COLO829 (cell line): ENCODE measurements at regions not wholly inside any gene's neighbourhood (a gene's known extent, or its start where the extent isn't known, plus 50 kb on each side); places are given as distances from the start of the nearest gene placed in this dataset.

Experiments
- DNase-seq: peaks from one replicate; pipeline ENCODE4 v3.0.0; 2012; ENCODE audit warnings: low spot score

DNA sequence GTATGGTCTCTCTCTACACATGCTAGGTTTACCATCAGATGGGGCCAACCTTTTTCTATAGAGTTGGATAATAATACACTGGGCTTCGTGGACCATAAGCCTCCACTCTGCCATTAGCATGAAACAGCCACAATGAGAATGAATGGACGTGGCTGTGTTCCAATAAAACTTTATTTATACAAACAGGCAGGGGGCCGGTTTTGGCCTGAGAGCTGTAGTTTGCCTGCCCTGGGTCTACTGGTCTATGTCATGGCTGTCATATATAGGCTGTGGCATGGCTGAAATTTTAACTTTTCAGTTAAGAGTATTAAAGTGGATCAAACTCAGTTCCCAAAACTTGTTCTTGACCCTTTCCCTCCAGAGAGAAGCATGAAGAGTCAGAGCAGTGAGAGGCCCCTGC, 120.3 kb upstream of the MYL2 start:
- DNase-seq: no peak

DNA sequence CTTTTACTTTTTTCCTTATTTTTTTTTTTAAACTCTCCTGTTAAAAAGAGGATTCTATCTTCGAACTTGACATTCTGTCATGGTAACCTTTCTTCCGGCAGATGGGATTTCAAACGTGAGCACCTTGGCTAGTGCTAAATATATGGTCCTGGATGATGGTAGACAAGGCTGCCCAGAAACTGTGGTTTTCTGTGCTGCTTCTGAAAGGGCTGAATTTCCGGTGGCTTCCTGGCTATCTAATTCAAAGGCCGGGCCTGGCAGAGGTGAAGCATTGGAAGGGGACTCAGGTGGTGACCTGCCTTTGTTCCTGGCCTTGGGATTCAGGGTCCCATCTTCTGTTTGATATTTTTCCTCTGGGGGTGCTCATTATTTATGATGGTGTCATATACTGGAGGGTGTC, 118.6 kb upstream of the MYL2 start:
- DNase-seq: no peak

DNA sequence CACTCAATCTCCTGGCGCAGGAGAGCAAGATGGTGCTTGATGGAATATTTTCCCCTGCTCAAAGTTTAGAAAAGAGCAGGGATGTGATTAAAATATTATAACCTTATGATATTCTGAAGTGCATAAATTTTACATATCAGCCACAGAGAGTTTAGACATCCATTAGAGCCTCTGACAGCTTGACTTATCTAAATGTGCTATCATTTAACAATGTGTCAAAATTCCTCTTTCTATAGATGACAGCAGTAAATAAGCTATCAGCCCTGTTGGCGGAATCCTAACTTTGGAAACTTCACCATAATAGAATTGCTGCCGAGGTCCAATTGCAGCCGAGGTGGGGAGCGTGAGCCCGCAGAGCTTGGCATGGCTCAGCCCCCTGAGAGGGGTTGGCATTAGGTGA, 117.7 kb upstream of the MYL2 start:
- DNase-seq: no peak

DNA sequence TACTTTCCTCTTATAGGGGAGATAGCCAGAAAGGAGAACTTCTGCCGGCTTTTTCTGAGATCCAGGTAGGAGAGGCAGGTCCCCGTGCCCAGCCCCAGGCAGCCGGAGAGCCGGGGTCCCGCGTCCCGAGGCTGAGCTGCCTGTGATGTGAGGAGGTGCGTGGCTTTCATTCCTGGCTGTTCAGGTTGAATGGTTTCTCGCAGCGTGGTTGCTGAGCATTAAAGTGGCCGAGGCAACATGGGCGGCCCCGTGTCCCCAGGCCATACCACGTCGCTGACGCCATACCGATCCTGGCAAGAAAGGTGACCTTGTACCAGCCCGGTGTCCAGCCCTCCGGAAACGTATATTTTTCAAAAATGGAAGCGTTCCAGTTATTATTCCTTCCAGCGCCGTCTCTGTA, 116.7 kb upstream of the MYL2 start:
- no peak for DNase-seq

DNA sequence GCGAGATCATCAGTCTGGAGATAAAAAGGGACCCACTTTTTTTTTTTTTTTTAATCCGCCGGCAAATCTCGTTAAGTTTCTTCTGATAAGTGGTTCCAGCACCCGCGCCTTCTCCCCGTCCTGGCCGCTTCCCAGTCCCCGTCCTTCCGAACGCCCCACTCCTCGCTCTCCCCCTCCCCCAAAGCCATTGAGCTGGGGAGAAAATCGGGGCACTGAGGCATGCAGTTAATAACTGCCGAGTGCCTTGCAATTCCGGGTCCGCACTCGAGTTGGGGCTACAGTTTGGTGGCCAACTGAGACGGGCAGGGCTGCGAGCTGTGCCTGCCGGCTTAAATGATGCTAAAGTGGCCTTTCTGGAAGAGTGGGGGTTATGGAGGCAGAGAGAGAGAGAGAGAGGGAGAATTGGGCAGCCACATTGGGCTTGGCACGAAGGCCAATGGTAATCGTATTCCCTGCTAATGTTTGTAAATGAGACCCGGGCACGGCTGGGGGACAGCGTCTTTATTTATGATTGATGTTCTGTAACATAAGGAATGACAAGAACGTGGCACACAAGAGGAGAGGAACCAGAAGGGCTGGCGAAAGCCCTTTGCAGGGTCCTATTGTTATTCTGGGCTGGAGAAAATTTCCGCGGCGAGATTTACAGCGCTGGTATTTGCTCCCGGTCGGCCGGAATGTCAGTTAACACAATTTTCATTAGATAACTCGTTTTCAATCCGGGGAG, 115.4 kb upstream of the MYL2 start:
- no peak for DNase-seq

DNA sequence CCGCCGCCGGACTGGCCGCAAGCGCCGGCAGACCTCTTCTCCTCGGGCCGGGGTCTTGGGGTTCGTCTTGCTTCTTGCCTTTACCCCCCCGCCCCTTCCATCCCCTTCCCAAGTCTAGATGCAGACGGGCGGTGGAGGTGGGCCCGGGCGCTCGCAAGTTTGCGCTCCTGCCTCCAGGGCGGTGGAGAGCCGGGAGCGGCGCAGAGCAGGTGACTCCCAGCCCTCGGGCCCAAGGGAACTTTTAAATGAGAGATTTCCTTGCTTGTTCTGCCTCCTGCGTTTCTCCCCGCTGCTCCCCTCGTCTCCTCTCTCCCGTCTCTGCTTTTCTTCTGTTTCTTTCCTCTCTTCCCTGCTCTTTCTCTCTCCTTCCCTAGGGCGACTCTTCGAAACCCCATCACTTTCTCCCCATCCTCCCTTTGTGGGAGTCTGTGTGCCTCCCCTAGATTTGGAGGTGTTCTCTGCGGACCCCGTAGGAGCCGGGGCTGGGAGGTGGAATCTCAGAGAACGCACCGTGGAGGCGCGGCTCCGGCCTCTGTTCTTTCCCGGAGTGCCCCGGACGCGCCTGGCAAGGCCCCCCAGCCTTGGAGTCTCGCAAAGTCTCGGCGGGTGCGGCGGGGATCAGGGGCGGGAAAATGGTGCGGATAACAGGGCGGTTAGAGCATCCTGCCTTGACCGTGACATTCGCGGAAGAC, 114.7 kb upstream of the MYL2 start:
- DNase-seq: no peak

DNA sequence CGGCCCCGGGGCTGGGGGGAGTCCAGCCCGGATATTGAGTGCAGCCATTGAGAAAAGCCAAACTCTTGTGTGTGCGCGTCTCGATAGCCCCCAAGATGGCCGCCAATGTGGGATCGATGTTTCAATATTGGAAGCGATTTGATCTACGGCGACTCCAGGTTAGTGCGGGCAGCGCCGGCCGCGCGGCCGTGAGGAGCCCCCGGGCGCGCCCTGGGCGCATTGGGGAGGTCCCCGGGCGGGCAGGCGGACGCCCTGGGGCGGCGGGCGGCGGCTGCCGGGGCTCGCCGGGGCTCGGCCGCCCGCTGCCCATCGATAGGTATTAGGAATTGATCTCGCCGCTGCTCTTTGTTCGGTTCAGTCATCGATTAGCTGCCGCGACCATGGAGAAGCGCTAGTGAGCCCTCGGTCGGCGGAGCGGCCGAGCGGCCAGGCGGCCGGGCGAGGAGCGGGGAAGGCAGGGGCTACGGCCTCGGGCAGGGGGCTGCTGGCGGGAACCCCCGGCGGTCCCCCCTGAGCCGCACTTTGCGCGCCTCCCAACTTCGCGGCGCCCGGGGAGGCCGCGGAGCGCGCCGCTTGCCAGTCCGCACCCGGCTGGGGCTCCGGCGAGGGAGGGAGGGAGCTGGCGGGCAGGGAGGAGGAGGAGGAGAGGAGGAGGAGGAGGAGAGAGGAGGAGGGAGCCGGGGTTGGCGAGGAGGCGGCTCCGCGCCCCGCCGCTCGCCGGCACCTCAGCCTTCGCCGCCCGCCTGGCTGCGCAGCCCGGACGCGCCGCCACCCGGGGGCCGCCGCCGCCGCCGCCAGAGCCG, 113.9 kb upstream of the MYL2 start, which contains the start of gene CUX2:
CUX2 (plus strand) TSS at position 83 of the 803 bp plus-strand sequence.
- no peak for DNase-seq

DNA sequence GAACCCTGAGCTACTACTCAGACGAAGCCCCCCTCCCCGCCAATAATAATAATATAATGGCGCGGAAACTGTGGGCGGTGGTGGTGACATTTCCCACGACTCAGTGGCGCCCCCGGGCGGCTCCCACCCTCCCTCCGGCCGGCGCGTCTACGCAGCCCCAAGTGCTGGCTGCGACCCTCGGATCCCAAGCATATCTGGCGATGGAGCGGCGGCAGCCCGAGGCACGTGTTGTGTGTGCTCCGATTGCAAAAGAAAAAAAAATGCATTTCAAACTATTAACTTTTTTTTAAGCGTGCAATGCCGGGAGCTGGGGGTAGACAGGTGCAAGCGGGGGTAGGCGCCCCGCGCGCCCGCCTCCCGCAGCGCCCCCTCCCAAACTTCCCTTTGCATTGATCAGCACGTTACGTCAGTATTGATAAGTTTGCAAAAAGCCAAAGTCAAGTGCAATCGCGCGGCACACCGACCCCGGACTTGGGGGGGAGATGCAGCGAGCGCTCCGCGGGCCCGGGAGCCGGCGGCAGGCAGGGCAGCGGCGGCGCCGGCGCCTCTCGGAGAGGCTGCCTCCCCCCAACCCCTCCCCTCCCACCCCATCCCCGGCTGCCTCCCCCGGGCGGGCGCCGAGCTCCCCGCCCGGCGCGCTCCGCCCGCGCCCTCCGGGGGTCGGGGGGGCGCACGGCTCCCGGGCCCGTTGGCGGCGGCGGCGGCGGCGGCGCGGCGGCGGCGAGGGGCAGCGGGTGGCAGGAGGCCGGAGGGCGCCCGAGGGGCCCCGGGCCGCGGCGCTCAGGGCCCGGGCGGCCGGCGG, 113.1 kb upstream of the MYL2 start:
- no peak for DNase-seq

DNA sequence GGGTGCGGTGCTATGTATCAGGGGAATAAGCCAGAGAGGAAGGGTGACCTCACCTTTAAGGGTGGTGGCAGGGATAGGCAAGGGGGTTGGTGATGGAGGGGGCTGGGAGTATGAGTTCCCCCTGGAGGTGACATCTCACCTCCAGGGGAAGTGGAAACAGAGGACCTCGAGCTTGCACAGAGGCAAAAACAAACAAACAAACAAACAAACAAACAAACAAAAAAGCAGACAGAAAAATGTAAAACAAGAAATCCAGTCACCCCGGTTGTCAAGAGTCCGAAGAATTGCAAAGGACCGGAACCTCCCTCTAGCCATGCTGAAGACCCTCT, 112.2 kb upstream of the MYL2 start:
- no peak for DNase-seq

DNA sequence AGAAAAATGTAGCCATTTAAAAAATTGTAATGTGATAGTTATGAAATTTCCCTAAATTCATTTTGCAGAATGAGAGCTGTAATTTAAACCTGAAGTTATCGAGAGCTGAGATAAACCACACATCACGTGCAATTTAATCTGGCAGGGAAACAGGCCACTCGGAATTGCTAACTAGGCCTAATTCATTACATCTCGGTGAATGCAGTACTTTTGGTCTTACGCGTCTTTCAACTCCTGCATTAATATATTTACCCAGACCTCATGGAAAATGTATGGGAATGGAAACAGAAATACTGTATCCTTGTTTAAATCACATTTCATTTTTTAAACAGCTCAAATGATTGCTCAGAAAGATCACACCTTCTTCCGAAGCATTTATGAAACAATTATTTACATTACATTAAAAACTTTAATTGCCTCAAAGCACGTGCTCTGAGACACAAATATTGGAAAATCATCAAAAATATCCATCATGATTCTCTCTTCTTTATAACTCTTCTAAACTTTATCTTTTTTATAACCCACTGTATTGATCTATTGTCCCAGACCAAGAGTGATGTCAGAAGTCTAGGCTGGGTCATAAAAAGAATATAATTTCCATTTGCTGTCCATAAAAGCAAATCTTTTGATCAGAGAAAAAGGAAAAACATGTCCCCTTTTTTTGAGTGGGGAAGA, 111.7 kb upstream of the MYL2 start:
- no peak for DNase-seq

DNA sequence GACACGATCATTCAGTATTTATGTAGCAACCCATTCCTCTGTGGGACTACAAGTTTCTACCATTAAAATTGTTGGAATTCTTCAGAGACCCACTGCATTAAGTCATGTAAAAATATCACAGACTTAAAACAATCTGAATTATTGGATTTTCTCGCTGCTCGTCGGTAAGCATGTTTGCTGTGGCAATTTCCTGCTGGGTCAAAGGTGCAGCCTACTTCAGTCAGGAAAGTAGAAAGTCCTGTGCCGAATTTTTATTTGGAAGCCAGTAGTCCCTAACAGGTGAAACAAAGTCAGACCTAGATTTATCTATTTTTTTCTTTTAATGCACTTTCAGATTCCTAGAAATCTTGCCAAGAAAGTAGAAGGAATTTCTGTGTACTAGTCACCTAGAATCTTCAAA, 110.4 kb upstream of the MYL2 start:
- DNase-seq: no peak

DNA sequence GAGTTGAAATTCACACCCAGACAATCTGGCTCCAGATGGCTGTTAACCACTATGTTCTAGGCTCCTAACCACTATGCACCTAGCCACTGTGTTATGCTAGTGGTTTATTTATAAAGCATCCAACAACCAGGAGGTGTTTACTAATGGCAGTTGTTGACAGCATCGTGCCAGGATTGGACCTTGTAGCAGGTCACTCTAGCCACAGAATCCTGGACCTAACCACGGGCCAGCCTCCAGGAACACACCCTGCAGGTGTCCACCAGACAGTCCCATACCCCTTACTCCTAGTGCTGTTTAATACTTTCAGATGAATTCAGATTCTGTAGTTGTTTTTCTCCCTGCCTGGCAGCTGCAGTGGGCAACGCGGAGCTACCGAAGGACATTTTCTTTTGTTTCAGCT, 109.4 kb upstream of the MYL2 start:
- no peak for DNase-seq

DNA sequence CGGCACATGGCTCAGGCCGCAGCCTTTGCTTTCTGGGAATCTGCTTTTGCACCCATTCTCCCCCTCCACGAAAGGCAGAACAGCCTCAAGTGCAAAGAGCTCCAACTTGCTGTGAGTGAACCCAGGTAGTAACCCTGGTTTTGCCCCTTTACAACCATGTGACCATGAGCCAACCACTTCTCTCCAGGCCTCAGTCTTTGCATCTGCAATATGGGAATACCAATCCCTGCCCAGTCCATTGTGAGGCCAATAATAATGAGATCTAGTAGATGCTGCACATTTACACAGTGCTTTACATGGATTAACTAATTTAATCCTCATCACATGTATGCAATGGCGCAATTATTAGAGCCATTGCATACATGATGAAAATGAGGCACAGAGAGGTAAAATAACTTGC, 108.9 kb upstream of the MYL2 start:
- DNase-seq: no peak

DNA sequence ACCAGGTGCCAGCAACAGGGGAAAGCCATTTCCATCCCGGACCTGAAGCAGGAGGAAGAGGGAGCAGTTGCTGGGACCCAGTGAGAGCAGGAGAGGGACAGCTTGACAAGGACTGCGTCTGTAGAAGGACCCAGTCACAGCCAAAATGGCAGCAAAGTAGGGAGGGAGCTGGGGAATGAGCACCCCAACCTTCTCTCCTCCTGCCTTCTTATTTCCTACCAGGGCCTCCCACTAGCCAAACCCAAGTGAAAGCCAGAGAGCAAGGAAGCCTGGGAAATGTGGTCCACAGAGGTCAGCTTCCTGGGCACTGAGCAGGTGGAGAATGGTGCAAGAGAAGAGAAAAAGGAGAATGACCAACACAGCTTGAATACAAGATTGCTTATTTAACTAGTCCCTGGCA, 108.5 kb upstream of the MYL2 start:
- no peak for DNase-seq

DNA sequence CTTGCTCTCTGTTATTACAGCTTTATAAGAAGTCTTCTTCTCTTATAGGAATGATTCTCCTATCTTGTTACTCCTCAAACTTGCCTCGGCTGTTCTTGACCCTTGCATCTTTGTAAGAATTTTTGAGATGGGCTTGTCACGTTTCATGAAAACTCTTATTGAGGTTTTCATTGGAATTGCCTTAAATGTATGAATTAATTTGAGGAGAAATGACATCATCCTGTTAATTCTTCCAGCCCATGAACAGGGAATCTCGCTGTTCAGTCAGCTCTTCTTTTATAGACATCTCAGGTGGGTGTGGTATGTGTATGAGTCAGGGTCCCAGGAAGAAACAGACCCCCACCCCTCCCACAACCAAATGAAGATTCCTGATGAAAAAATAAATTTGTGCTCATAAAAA, 107.1 kb upstream of the MYL2 start:
- no peak for DNase-seq

DNA sequence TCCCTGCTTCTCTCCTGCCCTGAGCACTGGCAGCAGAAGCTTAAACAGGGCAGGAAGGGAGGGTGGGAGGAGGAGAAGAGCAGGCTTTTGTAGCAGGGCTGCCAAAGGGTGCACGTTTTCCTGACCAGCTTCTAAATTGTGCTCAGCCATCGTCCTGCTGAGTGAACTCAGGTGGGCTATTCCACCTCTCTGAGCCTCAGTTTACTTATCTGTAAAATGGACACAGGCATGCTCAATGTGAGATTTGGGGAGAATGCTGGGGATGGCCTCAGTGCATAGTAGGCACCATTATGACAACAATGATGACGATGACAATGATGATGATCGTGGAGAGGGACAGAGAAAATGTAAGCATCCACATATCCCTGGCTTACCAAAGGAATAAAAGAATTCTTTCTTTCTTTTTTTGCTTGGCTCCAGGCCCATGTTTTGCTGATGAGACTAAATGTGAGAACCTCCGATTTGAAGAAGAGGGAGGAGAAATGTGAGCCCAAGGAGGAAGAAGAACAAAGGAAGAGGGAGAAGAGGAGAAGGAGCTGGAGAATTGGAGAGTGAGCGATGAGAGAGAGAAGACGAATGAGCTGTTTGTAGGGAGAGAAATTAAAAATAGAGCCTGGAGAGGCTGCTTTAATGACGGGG, 105.5 kb upstream of the MYL2 start:
- DNase-seq: no peak

DNA sequence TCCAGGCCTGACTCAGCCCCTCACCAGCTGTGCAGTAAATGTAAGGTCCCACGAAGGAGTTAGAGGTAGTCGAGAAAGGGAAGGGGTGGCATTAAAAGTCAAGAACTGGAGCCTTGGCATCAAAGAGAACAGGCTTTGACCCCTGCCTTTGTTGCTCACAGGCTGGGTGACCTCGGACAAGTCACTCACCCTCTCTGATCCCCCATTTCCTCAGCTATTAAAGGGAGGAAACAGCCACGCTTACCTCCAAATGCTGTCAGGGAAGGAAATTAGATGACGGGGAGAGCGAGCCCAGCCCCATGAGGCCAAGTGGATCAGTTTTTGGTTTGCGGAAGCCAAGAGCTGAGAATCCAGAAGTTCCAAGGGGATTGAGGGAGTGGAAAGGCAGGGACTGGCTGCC, 104.9 kb upstream of the MYL2 start:
- DNase-seq: no peak

DNA sequence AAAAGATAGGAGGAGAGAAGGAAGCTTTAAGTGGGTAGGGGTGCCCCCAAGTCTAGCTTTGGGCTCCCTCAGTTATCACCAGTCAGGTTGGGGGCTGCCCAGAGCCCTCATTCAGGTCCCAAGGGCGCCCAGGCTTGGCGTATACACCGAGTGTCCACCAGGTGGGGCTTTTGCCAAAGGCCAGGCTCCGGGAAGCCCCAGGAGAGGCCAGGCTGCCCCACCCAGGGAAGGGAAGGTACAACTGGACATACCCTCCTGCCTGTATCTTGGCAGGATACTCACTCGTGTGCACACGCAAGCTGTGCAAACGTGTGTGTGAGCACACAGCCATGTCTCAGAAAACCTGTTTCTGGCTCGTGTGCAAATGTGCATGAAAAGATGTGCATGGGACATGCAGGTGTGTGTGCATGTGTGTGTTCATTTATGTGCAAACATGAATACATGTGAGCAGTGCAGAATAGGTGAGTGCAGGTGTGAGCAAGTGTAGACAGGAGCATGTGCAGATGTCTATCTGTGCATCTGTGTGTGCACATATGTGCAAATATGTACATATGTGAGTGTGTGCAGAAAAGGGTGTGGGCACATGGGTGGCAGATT, 103.9 kb upstream of the MYL2 start:
- DNase-seq: peak; percentile 70

DNA sequence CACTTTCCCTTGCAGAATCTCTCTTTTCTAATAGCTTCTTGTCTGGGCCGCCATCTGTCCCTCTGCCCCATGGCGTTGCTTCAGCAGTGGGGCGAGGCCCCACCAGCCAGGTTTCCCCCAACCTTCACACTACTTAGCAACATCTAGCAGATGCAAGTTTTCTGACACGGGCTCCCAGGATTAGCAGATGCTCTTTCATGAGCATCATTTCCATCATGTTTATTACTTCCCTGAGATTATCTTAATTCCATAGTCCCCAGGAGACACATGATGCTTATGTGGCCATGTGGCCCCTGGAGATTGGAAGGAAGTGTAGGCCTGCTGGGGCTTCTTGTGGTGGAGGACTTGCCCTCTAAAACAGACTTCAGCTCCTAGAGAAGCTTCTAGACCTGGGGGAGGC, 102.0 kb upstream of the MYL2 start:
- no peak for DNase-seq

DNA sequence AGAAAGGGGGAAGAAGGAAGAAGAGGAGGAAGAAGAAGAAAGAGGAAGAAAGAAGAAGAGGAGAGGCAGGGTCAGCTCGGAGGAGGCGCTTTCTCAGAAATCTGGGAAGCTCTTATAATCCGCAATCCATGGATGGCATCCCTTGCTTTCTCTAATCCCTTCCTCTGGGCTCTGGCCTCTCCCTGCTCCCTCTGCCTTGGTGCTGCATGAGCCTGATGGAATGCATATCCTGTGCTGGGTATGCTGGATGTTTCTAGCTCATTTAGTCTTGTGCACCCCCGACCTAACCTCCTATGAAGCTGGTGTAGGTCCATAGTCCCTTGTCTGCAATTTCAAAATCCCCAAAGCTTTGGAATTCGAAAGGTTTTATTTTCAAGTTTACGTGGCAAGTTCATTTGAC, 94.2 kb upstream of the MYL2 start:
- no peak for DNase-seq

DNA sequence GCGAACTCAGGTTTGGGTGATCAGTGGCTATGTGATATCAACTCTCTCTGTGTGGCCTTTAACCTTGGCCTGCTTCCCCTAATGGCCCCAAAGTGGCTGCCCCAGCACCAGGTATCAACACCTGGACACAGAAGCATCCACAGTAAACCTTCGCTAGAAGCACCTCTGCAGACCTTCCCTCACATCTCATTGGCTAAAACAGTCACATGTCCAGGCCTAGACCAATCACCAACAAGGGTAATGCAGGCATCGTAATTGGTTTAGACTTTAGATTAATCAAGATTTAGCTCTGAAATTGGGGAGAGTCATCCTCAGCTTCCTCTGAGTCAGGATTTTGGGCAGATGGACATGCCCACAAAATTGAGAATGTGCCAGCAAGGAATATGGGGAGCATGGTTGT, 92.5 kb upstream of the MYL2 start:
- no peak for DNase-seq
